ENCODE measurements at regions not wholly inside any gene's neighbourhood (a gene's known extent, or its start where the extent isn't known, plus 50 kb on each side); places are given as distances from the start of the nearest gene placed in this dataset.

DNA sequence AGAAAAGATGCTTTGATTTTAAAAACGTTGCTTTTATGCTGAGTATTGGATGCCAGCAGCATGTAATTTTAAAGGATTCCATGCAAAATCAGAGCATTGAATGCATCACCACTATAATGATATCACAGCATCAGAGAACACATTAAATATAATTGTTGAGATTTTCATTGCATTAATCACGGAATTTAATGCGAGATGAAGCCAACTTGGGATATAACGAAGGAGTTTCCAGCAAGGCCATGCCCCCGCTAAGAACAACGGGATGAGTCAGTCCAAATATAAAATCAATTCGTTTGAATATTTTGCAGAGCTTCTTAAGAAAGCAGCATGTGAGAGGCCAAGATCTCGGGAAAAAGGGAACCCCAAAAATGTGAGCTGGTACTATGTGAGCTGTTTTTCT lies 423.4 kb upstream of the CHRM3 start:
- no peak for DNase-seq (ENCODE audit: low read depth)
- no peak overlapping the region for H3K4me3 ChIP-seq (ENCODE audit: low read depth, low read length)
- TF ChIP-seq, protein P1, sequence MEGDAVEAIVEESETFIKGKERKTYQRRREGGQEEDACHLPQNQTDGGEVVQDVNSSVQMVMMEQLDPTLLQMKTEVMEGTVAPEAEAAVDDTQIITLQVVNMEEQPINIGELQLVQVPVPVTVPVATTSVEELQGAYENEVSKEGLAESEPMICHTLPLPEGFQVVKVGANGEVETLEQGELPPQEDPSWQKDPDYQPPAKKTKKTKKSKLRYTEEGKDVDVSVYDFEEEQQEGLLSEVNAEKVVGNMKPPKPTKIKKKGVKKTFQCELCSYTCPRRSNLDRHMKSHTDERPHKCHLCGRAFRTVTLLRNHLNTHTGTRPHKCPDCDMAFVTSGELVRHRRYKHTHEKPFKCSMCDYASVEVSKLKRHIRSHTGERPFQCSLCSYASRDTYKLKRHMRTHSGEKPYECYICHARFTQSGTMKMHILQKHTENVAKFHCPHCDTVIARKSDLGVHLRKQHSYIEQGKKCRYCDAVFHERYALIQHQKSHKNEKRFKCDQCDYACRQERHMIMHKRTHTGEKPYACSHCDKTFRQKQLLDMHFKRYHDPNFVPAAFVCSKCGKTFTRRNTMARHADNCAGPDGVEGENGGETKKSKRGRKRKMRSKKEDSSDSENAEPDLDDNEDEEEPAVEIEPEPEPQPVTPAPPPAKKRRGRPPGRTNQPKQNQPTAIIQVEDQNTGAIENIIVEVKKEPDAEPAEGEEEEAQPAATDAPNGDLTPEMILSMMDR (IDR thresholded peaks at IDR 0.05; ENCODE audit: insufficient read depth, low read depth, low read length): no peak

DNA sequence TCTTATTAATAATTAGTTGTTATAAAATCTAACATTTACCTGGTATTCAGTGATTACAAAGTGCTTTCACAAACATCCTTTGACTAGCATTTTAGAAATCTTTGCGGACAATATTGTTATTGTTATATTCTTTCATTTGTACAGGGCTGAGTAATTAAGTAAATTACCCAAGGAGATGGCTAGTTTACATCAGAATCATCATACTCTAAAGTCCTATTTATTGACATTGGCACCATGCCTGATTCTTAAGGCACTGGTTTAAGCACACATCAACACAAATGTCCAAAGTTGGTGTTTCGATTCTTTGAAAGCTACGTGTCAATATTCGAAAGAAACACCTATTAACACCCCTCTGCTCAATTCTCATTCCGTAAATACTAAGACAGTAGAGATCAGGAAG lies 424.6 kb upstream of the CHRM3 start:
- no peak overlapping the region for H3K4me3 ChIP-seq (ENCODE audit: low read depth, low read length)
- TF ChIP-seq, protein P1 (IDR thresholded peaks at IDR 0.05; ENCODE audit: insufficient read depth, low read depth, low read length): no peak
- DNase-seq (ENCODE audit: low read depth): no peak

DNA sequence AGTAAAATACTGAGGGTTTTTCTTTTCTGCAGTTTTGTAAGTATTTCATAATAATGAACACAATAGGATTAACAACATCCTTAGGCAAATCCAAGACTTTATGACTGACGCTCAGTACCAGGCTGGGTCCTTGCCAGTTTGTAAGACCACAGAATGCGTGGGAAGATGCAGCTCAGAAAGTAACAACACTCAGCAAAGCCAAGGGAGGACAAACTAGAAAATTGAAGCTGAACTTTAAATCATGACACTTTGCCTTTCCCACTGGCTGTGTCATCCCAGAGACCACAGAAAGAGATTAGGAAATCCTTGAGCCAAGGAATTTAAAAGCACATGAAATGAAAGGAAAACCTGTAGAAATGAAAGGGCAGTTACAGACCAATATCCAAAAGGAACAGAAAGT lies 426.3 kb upstream of the CHRM3 start:
- no peak overlapping the region for H3K4me3 ChIP-seq (ENCODE audit: low read depth, low read length)
- TF ChIP-seq, protein P1 (IDR thresholded peaks at IDR 0.05; ENCODE audit: insufficient read depth, low read depth, low read length): no peak
- DNase-seq (ENCODE audit: low read depth): peak; percentile 2

DNA sequence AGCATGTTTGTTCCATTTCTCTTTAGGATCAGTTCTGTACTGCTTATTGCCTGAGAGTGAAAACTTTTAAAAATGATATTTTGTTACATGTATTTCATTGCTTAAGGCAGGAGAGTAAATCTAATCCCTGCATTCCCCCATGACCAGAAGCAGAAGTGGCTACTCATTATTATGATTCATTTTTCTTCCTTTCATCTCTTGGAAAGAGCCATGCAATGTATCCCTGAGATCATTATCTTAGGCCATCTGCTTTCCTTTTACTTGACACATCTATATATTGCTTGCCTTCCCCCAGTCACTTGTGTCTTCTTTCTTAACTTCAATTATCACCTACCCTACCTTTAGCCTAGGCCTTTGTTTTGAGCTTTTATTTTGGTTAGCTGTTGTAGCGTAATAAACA lies 430.4 kb upstream of the CHRM3 start:
- no peak for DNase-seq (ENCODE audit: low read depth)
- TF ChIP-seq, protein P1 (IDR thresholded peaks at IDR 0.05; ENCODE audit: insufficient read depth, low read depth, low read length): no peak
- no peak overlapping the region for H3K4me3 ChIP-seq (ENCODE audit: low read depth, low read length)

DNA sequence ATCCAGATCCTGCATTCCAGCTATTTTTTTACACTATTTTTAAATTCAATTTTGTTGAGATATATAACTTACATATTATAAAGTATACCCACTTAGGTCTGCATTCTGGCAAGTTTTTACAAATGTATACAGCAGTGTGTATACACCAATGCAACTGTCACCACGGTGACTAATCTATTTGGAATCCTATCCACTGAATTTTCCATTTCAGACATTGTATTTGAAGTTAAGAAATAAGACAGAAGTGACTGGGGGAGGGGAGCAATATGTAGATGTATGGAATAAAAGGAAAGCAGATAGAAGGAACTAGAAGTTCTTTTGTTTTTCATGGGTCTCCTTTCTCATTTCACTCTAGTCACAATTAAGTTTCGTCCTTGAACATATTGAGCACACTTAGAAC lies 431.5 kb upstream of the CHRM3 start:
- no peak overlapping the region for H3K4me3 ChIP-seq (ENCODE audit: low read depth, low read length)
- TF ChIP-seq, protein P1 (IDR thresholded peaks at IDR 0.05; ENCODE audit: insufficient read depth, low read depth, low read length): no peak
- no peak for DNase-seq (ENCODE audit: low read depth)

DNA sequence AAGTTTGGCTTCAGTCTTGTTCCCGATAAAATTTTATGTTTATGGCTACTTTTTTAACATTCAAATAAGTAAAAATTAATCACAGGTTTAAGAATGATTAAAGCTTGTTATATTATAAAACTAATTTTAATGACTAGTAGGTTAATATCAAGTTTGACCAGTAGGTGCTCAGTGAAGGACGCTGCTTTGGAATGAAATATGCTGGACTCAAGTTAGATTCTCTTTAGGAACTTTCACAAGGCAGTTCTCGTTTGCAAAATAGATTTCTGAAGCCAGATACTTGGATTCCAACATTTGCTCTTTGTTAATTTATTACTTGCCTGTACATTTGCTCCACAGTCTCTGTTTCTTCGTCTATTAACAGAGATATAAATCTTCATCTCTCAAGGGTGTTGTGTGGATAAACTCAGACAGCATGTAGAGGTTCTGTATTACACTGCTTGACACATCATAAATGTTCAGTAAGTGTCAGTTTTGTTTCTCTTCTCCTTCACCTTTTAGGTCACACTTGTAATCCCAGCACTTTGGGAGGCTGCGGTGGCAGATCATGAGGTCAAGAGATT lies 432.8 kb upstream of the CHRM3 start:
- DNase-seq (ENCODE audit: low read depth): no peak
- H3K4me3 ChIP-seq (ENCODE audit: low read depth, low read length): no peak overlapping the region
- TF ChIP-seq, protein P1 (IDR thresholded peaks at IDR 0.05; ENCODE audit: insufficient read depth, low read depth, low read length): no peak

DNA sequence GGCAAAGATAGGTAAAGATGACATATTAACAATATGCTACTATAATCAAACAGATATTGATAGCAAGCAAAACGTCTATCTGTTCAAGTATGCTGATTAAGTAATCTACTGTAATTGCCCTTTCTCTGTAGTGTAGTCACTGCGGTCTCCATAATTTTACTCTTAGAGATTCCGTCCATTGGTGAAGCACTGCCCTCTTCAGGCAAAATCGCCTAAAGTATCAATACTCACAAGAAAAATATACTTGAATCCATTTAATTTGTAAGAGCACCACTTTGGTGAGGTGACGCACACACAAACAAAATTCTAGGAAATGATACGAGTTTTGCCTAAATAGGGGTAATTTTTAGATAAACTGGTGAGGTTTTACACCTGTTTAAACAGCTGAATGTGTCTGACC lies 434.6 kb upstream of the CHRM3 start:
- TF ChIP-seq, protein P1 (IDR thresholded peaks at IDR 0.05; ENCODE audit: insufficient read depth, low read depth, low read length): no peak
- peak; percentile 4 for DNase-seq (ENCODE audit: low read depth)
- H3K4me3 ChIP-seq (ENCODE audit: low read depth, low read length): no peak overlapping the region
